Endothelial cell of umbilical vein (primary cell): ENCODE measurements at regions not wholly inside any gene's neighbourhood (a gene's known extent, or its start where the extent isn't known, plus 50 kb on each side); places are given as distances from the start of the nearest gene placed in this dataset.

Source experiments
- BruUV-seq: library from RNA; stranded (reverse); fragments of 400-500 nt; replicated peaks from 2 replicates; lab custom pipeline; 2021; lab: Mats Ljungman, UMichigan
- CTCF ChIA-PET: fragments of 300-600, 350-600 bp; sonication (Branson Sonifier 250); formaldehyde crosslinking; loops from one replicate; lab custom pipeline; 2021; ENCODE audit warnings: antibody characterized with exemption, inconsistent platforms; lab: Charles Lee
- POLR2A ChIA-PET: fragments of 300-600, 350-600 bp; sonication (Branson Sonifier 250); formaldehyde crosslinking; loops from one replicate; lab custom pipeline; 2021; ENCODE audit warnings: antibody characterized with exemption, inconsistent platforms; lab: Charles Lee
- DNase-seq: peaks from one replicate; pipeline ENCODE4 v3.0.0-alpha.2; 2011; ENCODE audit warnings: low read depth, low spot score
- FAIRE-seq: peaks from 2 replicates; lab custom pipeline; 2011; peaks lifted over from hg19 to GRCh38; lab: Jason Lieb, UNC
- H2AFZ ChIP-seq: 2 replicates; pipeline ENCODE4 v1.6.0; 2012; ENCODE audit warnings: low read depth, low read length, control low read depth, inconsistent platforms
- H3K27ac ChIP-seq: 2 replicates; pipeline ENCODE4 v1.5.1; 2011; ENCODE audit warnings: low read depth, mild to moderate bottlenecking, control low read depth, low read length, moderate library complexity; ENCODE audit not compliant: insufficient read depth
- H3K27me3 ChIP-seq, 2 experiments: 2 replicates each; pipeline versions ENCODE4 v1.6.0 to v1.6.1; 2011; ENCODE audit warnings: low read length in 2 of 2, mixed read lengths in 1 of 2; ENCODE audit not compliant: control insufficient read depth in 2 of 2, insufficient read depth in 2 of 2
- H3K36me3 ChIP-seq, 2 experiments: 2 replicates in 1 of 2; 3 replicates in 1 of 2; pipeline ENCODE4 v1.5.1; 2011; ENCODE audit warnings: low read length in 2 of 2, mild to moderate bottlenecking in 1 of 2, moderate library complexity in 1 of 2; ENCODE audit not compliant: control insufficient read depth in 2 of 2, insufficient read depth in 2 of 2; ENCODE audit errors: extremely low read depth in 1 of 2
- H3K4me1 ChIP-seq: 3 replicates; pipeline ENCODE4 v1.5.1; 2011; ENCODE audit warnings: mild to moderate bottlenecking, low read length; ENCODE audit not compliant: control insufficient read depth, insufficient read depth; ENCODE audit errors: extremely low read depth
- H3K4me2 ChIP-seq: 2 replicates; pipeline ENCODE4 v1.6.1; 2011; ENCODE audit warnings: low read length, control low read depth, mixed read lengths; ENCODE audit not compliant: insufficient read depth
- H3K4me3 ChIP-seq, 3 experiments: fragments of 200-600 bp in 1 of 3; sonication (generic), shearing (Covaris generic) in 1 of 3; replicated peaks in 1 of 3; 2 replicates each; pipeline ENCODE4 v1.5.1; 2011 to 2016; ENCODE audit warnings: control low read depth in 3 of 3, low read length in 3 of 3, mild to moderate bottlenecking in 2 of 3, inconsistent platforms in 1 of 3, low read depth in 1 of 3, moderate library complexity in 1 of 3; ENCODE audit not compliant: insufficient read depth in 1 of 3
- H3K79me2 ChIP-seq: 2 replicates; pipeline ENCODE4 v1.6.0; 2012; ENCODE audit warnings: low read length, inconsistent platforms; ENCODE audit not compliant: control insufficient read depth, insufficient read depth
- H3K9ac ChIP-seq: replicated peaks from 2 replicates; pipeline ENCODE3; 2011; ENCODE audit warnings: low read length, control low read depth; ENCODE audit not compliant: insufficient read depth; ENCODE audit errors: extremely low read depth
- H3K9me1 ChIP-seq: replicated peaks from 3 replicates; pipeline ENCODE4 v1.6.0; 2011; ENCODE audit warnings: mild to moderate bottlenecking, low read length; ENCODE audit not compliant: control insufficient read depth, insufficient read depth; ENCODE audit errors: extremely low read depth
- H3K9me3 ChIP-seq: replicated peaks from 2 replicates; pipeline ENCODE4 v1.5.1; 2012; ENCODE audit warnings: low read length, inconsistent platforms; ENCODE audit not compliant: control insufficient read depth, insufficient read depth
- H4K20me1 ChIP-seq: replicated peaks from 2 replicates; pipeline ENCODE3; 2011; ENCODE audit warnings: mild to moderate bottlenecking, low read length; ENCODE audit not compliant: control insufficient read depth, insufficient read depth; ENCODE audit errors: extremely low read depth
- CTCF ChIP-seq, 2 donors: IDR thresholded peaks; 1 replicate in 1 of 2; 2 replicates in 1 of 2; pipeline ENCODE4 v1.5.1; 2011; ENCODE audit warnings: low read length in 2 of 2, mild to moderate bottlenecking in 2 of 2, moderate library complexity in 2 of 2, control low read depth in 1 of 2, inconsistent platforms in 1 of 2, low read depth in 1 of 2; ENCODE audit not compliant: insufficient read depth in 1 of 2; ENCODE audit errors: extremely low read depth in 1 of 2
- EZH2 ChIP-seq: IDR thresholded peaks from 2 replicates; pipeline ENCODE4 v1.6.1; 2012; ENCODE audit warnings: borderline replicate concordance, low read depth, mild to moderate bottlenecking, moderate library complexity, low read length, inconsistent platforms; ENCODE audit not compliant: severe bottlenecking
- FOS ChIP-seq: IDR thresholded peaks from 2 replicates; pipeline ENCODE4 v1.6.1; 2011; ENCODE audit warnings: mild to moderate bottlenecking, low read length, moderate library complexity, borderline replicate concordance; ENCODE audit not compliant: insufficient read depth
- GATA2 ChIP-seq: IDR thresholded peaks from 2 replicates; pipeline ENCODE4 v1.7.0; 2011; ENCODE audit warnings: low read depth, mild to moderate bottlenecking, moderate library complexity, mixed read lengths, low read length; ENCODE audit not compliant: insufficient read length, insufficient read depth
- JUN ChIP-seq: IDR thresholded peaks from 2 replicates; pipeline ENCODE4 v1.6.1; 2011; ENCODE audit warnings: borderline replicate concordance, low read depth; ENCODE audit not compliant: insufficient read length, insufficient read depth
- MAX ChIP-seq: IDR thresholded peaks from 2 replicates; pipeline ENCODE4 v1.6.1; 2011; ENCODE audit not compliant: insufficient read depth, insufficient read length
- MYC ChIP-seq: IDR thresholded peaks from one replicate; pipeline ENCODE4 v1.6.1; 2011; ENCODE audit warnings: mild to moderate bottlenecking, low read depth, low read length
- POLR2A ChIP-seq: IDR thresholded peaks from 2 replicates; pipeline ENCODE4 v1.6.1; 2012; ENCODE audit warnings: low read depth, mild to moderate bottlenecking, control low read depth, low read length
- POLR2AphosphoS5 ChIP-seq: IDR thresholded peaks from 2 replicates; pipeline ENCODE4 v1.6.1; 2012; ENCODE audit warnings: low read depth, mild to moderate bottlenecking, control low read depth, low read length, moderate library complexity; ENCODE audit not compliant: insufficient read depth
- dilution Hi-C: fragments of 300-500 bp; cut with MboI; formaldehyde crosslinking; loops from one replicate; pipeline ENCODE4 v1.15.0; 2019; ENCODE audit warnings: low sequenced_read_pairs; ENCODE audit not compliant: extremely low pct_ligation_motif_present
- intact Hi-C: fragments of 100-400 bp; cut with micrococcal nuclease; formaldehyde crosslinking; loops from one replicate; pipeline ENCODE4 v1.10.0; 2022

GRCh38 chr9:16076511-16076910, 523.7 kb downstream of the CCDC171 start:
- H3K4me3 ChIP-seq, result no peak overlapping the region
- H3K9ac ChIP-seq, result no peak overlapping the region
- H4K20me1 ChIP-seq, result no peaks in the 10 kb centered on the region
- H3K27me3 ChIP-seq, result peaks cover 0 to 2% of the 10 kb centered on the region in 2 experiments
- TF ChIP-seq JUN (no peak), EZH2 (no peak), CTCF (IDR thresholded peaks at IDR 0.05; ENCODE audit: extremely low read depth in 1 of 2, insufficient read depth in 1 of 2, low read depth in 1 of 2, low read length in 2 of 2) (no peak), MAX (no peak), MYC (no peak), GATA2 (no peak), FOS (no peak), POLR2A (no peak), POLR2AphosphoS5 (no peak)
- H2AFZ ChIP-seq, result no peak overlapping the region
- DNase-seq (no peak), FAIRE-seq (no peak)
- no peaks in the 10 kb centered on the region for H3K9me3 ChIP-seq
- no peaks in the 10 kb centered on the region for H3K79me2 ChIP-seq
- no TSS peak for BruUV-seq
- no peaks in the 10 kb centered on the region for H3K36me3 ChIP-seq
- H3K4me1 ChIP-seq, result no peaks in the 10 kb centered on the region
- ChIA-PET POLR2A (no interaction called here), CTCF (interaction anchor here (1.7 kb wide), 1 partner anchor 57 kb away, joined by 4 read pairs; no protein-coding TSS in a partner anchor)
- no peaks in the 10 kb centered on the region for H3K9me1 ChIP-seq
- intact Hi-C loops (no loop called here), dilution Hi-C loops (no loop called here)
- H3K27ac ChIP-seq, result no peak overlapping the region
- no peak overlapping the region for H3K4me2 ChIP-seq
